A673 (cell line): ENCODE measurements at regions not wholly inside any gene's neighbourhood (a gene's known extent, or its start where the extent isn't known, plus 50 kb on each side); places are given as distances from the start of the nearest gene placed in this dataset.

Experiments used
- CTCF ChIP-seq: fragments of 300-800, 200-600 bp; sonication (generic); conservative IDR thresholded peaks from 2 replicates; pipeline ENCODE4 v1.5.1; 2017; ENCODE audit warnings: low read depth, mild to moderate bottlenecking, antibody characterized with exemption, low read length, moderate library complexity, mixed read lengths
- EZH2 ChIP-seq: fragments of 200-600 bp; sonication (generic); IDR thresholded peaks from 2 replicates; pipeline ENCODE4 v1.6.1; 2017; ENCODE audit warnings: borderline replicate concordance, low read depth, mild to moderate bottlenecking, mixed read lengths, antibody characterized with exemption, low read length; ENCODE audit not compliant: poor library complexity, severe bottlenecking

DNA sequence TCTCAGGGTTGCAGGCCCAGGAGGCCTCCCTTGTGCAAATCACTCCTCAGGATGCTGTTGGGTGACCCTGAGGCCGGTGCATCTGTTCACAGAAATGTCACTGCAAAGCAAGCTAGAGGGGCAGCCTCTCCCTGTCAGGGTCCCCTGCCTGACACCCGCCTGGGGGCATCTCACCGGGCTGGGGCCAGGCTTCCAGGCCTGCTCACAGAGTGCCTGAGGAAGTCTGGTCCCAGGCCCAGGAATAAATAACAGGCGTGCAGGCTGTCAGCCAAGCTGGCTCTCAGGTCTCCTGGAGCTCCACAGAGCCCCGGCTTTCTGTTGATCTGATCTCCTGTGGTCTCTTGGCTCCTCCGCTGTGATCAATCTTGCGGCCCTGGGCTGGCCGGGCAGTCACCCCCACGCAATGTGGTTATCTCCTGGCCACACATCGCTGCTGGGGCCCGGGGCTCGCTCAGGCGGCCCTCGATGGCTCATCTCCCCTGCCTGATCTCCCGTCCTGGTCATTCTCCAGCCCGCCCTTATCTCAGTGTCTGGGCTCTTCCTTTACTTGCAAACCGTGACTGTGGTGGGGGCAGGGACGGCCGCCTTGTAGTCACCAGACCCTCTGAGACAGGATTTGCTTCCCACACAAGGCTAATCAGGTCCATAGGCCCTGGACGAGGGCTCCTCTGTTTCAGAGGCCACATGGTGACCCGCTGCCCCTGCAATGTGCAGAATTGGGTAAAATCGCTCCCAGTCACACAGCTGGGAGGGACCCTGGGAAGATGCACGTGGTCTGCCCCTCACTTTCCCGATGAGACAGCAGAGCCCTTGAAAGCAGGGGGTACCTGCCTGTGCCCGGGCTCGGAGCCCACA lies 231.2 kb upstream of the GSE1 start:
- no peak for TF ChIP-seq CTCF
- no peak for TF ChIP-seq EZH2
